ENCODE measurements at regions not wholly inside any gene's neighbourhood (a gene's known extent, or its start where the extent isn't known, plus 50 kb on each side); places are given as distances from the start of the nearest gene placed in this dataset.

DNA sequence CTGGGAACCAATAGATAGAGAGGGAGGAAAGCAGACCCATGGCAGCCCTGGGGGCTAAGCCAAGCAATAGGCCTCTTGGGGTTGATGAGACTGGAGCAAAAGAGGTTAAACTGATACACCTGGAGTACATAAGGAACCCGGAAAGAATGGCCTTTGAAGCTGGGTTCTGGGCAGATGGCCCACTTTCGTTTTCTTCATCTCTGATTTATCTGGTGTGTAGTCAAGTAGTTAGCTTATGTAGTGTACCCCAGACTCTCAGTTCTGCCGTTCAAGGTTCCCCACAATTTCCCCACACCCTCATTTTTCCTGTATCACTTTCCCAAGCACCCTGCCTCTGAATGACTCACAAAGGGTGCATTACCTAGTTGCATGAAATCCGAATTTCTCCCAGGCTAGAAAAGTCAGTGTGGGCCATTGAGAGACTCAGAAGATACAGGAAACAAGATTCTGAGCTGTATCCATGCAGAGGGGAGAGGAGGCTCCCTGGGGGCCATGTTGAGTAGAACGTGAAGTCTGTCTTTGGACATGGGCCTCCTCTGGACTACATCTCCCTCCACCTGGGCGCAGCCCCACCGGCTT is 235.0 kb downstream of the LOXHD1 start:
- ChIA-PET POLR2A (interaction anchor here (0.7 kb wide), 1 partner anchor 761 kb away, joined by 3 read pairs; no protein-coding TSS in a partner anchor), CTCF (no interaction called here)
- DNase-seq (no peak), ATAC-seq (no peak)
- Mint-ChIP-seq H3K27me3 (ENCODE audit: low read depth) (no peaks in the 10 kb centered on the region), H3K36me3 (ENCODE audit: low read depth) (no peaks in the 10 kb centered on the region), H3K4me1 (ENCODE audit: low read depth) (peaks cover 13% of the 10 kb centered on the region), H3K9me3 (ENCODE audit: insufficient read depth) (no peaks in the 10 kb centered on the region), H3K4me3 (no peak overlapping the region), H3K27ac (no peak overlapping the region)

DNA sequence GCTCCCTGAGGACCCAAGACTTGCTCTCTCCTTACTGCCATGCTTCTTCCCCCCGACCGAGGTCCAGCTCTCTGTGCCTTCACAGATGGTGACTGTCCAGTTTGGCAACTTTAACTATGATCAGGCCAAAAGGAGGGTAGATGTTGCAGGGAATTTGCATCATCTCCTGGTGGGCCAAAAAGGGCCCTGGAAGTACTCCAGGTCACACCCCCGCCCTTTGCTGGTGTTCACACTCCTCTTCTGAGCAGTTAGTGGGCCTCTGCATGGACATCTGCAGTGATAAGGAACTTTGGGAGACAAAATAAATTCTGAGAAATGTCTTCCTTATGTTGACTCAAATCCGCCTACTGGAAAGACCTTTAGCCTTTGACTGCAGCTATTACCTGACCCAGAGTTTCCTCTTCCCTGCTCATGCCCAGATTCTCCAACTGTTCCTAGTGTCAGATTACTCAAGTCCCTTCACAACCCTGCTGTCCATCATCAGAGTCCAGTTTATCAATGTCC is 234.4 kb downstream of the LOXHD1 start:
- Mint-ChIP-seq H3K27ac (no peak overlapping the region), H3K4me1 (ENCODE audit: low read depth) (peaks cover 13% of the 10 kb centered on the region), H3K9me3 (ENCODE audit: insufficient read depth) (no peaks in the 10 kb centered on the region), H3K27me3 (ENCODE audit: low read depth) (no peaks in the 10 kb centered on the region), H3K36me3 (ENCODE audit: low read depth) (no peaks in the 10 kb centered on the region), H3K4me3 (no peak overlapping the region)
- DNase-seq (no peak), ATAC-seq (no peak)
- ChIA-PET CTCF (no interaction called here), POLR2A (interaction anchor here (0.7 kb wide), 1 partner anchor 761 kb away, joined by 3 read pairs; no protein-coding TSS in a partner anchor)

DNA sequence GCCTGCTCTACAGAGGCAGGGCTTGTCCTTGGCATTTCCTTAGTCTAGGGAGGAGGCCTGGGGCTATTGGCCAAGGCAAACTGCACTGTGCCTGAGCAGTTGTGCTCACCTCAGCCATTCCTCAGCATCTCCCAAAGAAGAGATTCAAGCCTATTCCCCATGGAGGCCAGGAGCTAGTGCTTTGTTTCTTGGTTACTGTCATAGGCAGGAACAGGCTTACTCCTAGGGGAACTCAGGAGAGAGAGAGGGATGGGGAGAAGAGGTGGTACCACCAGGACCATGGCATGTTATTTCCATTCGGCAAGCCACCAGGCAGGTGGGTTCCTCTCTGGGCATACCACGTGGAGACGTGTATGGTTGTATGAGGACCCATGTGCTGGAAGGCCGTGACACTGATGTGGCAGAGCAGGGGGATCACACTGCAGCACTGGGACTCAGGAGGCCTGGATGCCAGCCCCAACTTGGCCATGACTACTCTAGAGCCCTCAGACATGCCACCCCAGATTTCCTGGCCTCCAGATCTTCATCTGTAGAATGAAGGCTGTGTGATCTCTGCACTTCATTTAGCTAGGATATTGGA is 233.7 kb downstream of the LOXHD1 start:
- Mint-ChIP-seq H3K9me3 (ENCODE audit: insufficient read depth) (no peaks in the 10 kb centered on the region), H3K27ac (no peak overlapping the region), H3K27me3 (ENCODE audit: low read depth) (peaks cover under 1% of the 10 kb centered on the region), H3K4me1 (ENCODE audit: low read depth) (peaks cover 13% of the 10 kb centered on the region), H3K4me3 (no peak overlapping the region), H3K36me3 (ENCODE audit: low read depth) (no peaks in the 10 kb centered on the region)
- POLR2A ChIA-PET = no interaction called here
- CTCF ChIA-PET = no interaction called here
- DNase-seq (no peak), ATAC-seq (no peak)

DNA sequence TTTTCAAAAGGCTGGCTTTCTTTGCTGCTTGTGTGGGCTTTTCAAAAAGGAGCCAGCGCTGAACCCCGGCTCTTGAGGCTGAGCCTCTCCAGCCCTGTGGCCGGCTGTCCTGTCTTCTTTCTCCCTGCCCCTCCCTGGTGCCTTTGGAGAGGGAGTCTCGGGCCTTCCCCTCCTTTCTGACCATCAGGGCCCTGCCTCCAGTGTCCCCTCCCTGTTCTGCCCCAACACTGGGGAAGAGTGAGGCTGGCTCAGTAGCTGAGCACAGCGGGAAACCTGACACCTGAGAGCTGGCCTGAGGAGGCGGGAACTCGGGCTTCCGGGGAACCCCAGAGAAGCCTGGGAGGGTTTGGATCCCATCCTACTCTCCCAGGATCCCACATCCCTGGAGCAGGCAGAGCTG is 232.1 kb downstream of the LOXHD1 start:
- peaks cover 7% of the 10 kb centered on the region for H3K27me3 Mint-ChIP-seq (ENCODE audit: low read depth)
- H3K27ac Mint-ChIP-seq = no peak overlapping the region
- POLR2A ChIA-PET = no interaction called here
- CTCF ChIA-PET = no interaction called here
- H3K4me1 Mint-ChIP-seq (ENCODE audit: low read depth) = peaks cover 2% of the 10 kb centered on the region
- DNase-seq (no peak), ATAC-seq (no peak)
- no peaks in the 10 kb centered on the region for H3K36me3 Mint-ChIP-seq (ENCODE audit: low read depth)
- no peak overlapping the region for H3K4me3 Mint-ChIP-seq
- H3K9me3 Mint-ChIP-seq (ENCODE audit: insufficient read depth) = no peaks in the 10 kb centered on the region

GRCh38 chr18:46425511-46425910 is 231.5 kb downstream of the LOXHD1 start:
- peaks cover 10% of the 10 kb centered on the region for H3K27me3 Mint-ChIP-seq (ENCODE audit: low read depth)
- no peak overlapping the region for H3K27ac Mint-ChIP-seq
- no peak for DNase-seq
- H3K9me3 Mint-ChIP-seq (ENCODE audit: insufficient read depth) = no peaks in the 10 kb centered on the region
- CTCF ChIA-PET = no interaction called here
- POLR2A ChIA-PET = no interaction called here
- peaks cover 2% of the 10 kb centered on the region for H3K4me1 Mint-ChIP-seq (ENCODE audit: low read depth)
- ATAC-seq = no peak
- no peak overlapping the region for H3K4me3 Mint-ChIP-seq
- H3K36me3 Mint-ChIP-seq (ENCODE audit: low read depth) = no peaks in the 10 kb centered on the region

DNA sequence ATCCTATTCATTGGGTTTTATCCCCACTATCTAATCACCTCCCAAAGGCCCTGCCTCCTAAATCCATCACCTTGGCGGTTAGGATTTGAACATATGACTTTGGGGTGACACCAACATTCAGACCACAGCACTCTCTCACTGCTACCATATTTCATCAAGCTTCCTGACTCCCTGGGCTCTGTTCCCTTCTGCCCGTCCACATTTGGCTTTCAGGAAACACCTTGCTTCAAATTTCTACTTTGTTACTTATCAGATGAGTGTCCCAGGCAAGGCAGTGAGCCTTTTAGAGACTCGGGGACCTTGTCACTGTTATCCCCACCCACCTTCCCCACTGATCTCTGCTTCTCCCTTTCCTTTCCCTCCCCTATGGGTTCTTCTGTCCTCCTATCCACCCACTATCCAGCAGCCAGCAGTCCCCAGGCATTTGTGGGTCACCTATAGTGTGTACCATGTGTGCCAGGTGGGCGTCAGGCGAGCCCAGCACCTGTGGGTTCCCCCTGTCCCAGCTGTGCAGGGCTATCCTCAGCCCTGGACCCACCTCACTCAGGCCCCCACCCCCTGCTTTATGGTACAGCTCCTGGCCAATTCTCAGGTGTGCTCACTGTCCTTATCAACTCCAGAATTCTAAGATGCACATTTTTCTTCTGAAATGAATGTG is 230.9 kb downstream of the LOXHD1 start:
- Mint-ChIP-seq H3K27me3 (ENCODE audit: low read depth) (peaks cover 16% of the 10 kb centered on the region), H3K4me3 (no peak overlapping the region), H3K9me3 (ENCODE audit: insufficient read depth) (no peaks in the 10 kb centered on the region), H3K27ac (no peak overlapping the region), H3K4me1 (ENCODE audit: low read depth) (peaks cover 2% of the 10 kb centered on the region), H3K36me3 (ENCODE audit: low read depth) (no peaks in the 10 kb centered on the region)
- ChIA-PET CTCF (no interaction called here), POLR2A (no interaction called here)
- ATAC-seq (no peak), DNase-seq (no peak)

GRCh38 chr18:46426679-46427047 is 230.4 kb downstream of the LOXHD1 start:
- no peaks in the 10 kb centered on the region for H3K36me3 Mint-ChIP-seq (ENCODE audit: low read depth)
- no peaks in the 10 kb centered on the region for H3K9me3 Mint-ChIP-seq (ENCODE audit: insufficient read depth)
- H3K4me3 Mint-ChIP-seq = no peak overlapping the region
- ChIA-PET CTCF (no interaction called here), POLR2A (no interaction called here)
- no peak for ATAC-seq
- peaks cover 2% of the 10 kb centered on the region for H3K4me1 Mint-ChIP-seq (ENCODE audit: low read depth)
- no peak for DNase-seq
- peaks cover 18% of the 10 kb centered on the region for H3K27me3 Mint-ChIP-seq (ENCODE audit: low read depth)
- H3K27ac Mint-ChIP-seq = no peak overlapping the region

Measured in activated CD8-positive, alpha-beta T cell treated with anti-CD3 and anti-CD28 coated beads, Interleukin-2, amount 10 ng/mL, durations not matched to agents 7 days and 5 days (primary cell).